Inferior parietal cortex (tissue), 1 donor: ENCODE measurements at regions not wholly inside any gene's neighbourhood (a gene's known extent, or its start where the extent isn't known, plus 50 kb on each side); places are given as distances from the start of the nearest gene placed in this dataset.
"Not testable (repeated sequence)": the region's sequence is repeated elsewhere in the genome, so short reads cannot be mapped to it uniquely, and the experiment has no call there.

Source experiments
- DNase-seq: peaks from one replicate; pipeline ENCODE4 v3.0.0-alpha.2; 2016; ENCODE audit errors: extremely low spot score

GRCh38 chr11:106152013-106152412, 74.6 kb downstream of the AASDHPPT start:
- no peak for DNase-seq

- DNase-seq: no peak
These were observed 75.4 kb downstream of the AASDHPPT start for GRCh38 chr11:106152824-106153223.

- DNase-seq: peak; percentile 64
These were observed 79.0 kb downstream of the AASDHPPT start for GRCh38 chr11:106156290-106156937.

- DNase-seq: no peak
These were observed 80.9 kb downstream of the AASDHPPT start for GRCh38 chr11:106158406-106158805.

GRCh38 chr11:106159836-106160235, 82.4 kb downstream of the AASDHPPT start:
- DNase-seq: no peak

GRCh38 chr11:106160494-106160893, 83.0 kb downstream of the AASDHPPT start:
- no peak for DNase-seq

GRCh38 chr11:106161775-106162634, 84.5 kb downstream of the AASDHPPT start:
- DNase-seq: no peak

GRCh38 chr11:106167085-106167484, 89.6 kb downstream of the AASDHPPT start:
- no peak for DNase-seq

- no peak for DNase-seq
These were observed 95.0 kb downstream of the AASDHPPT start for GRCh38 chr11:106172386-106172991.

- DNase-seq: no peak
These were observed 95.8 kb downstream of the AASDHPPT start for GRCh38 chr11:106173291-106173690.

GRCh38 chr11:106174003-106174402, 96.5 kb downstream of the AASDHPPT start:
- DNase-seq: not testable (repeated sequence)

- no peak for DNase-seq
These were observed 99.4 kb downstream of the AASDHPPT start for GRCh38 chr11:106176817-106177216.

GRCh38 chr11:106177311-106177710, 99.8 kb downstream of the AASDHPPT start:
- no peak for DNase-seq

- no peak for DNase-seq
These were observed 100.9 kb downstream of the AASDHPPT start for GRCh38 chr11:106178361-106178760.

- DNase-seq: no peak
These were observed 101.6 kb downstream of the AASDHPPT start for GRCh38 chr11:106179048-106179447.

- no peak for DNase-seq
These were observed 109.2 kb downstream of the AASDHPPT start for GRCh38 chr11:106186630-106187029.

GRCh38 chr11:106187860-106188456, 110.5 kb downstream of the AASDHPPT start:
- DNase-seq: no peak

- no peak for DNase-seq
These were observed 116.5 kb downstream of the AASDHPPT start for GRCh38 chr11:106193956-106194355.

GRCh38 chr11:106197438-106197837, 120.0 kb downstream of the AASDHPPT start:
- no peak for DNase-seq

- no peak for DNase-seq
These were observed 125.6 kb downstream of the AASDHPPT start for GRCh38 chr11:106202935-106203620.

- DNase-seq: no peak
These were observed 131.3 kb downstream of the AASDHPPT start for GRCh38 chr11:106208760-106209159.

GRCh38 chr11:106212081-106212480, 134.6 kb downstream of the AASDHPPT start:
- DNase-seq: no peak
